Activated CD4-positive, alpha-beta T cell treated with anti-CD3 and anti-CD28 coated beads, Interleukin-2, Interleukin-4, amounts not matched to agents 100 ng/mL and 50 ng/mL, durations not matched to agents 16 hours and 8 hours (primary cell): ENCODE measurements at regions not wholly inside any gene's neighbourhood (a gene's known extent, or its start where the extent isn't known, plus 50 kb on each side); places are given as distances from the start of the nearest gene placed in this dataset.
"Not testable (repeated sequence)": the region's sequence is repeated elsewhere in the genome, so short reads cannot be mapped to it uniquely, and the experiment has no call there.

Source experiments
- DNase-seq: peaks from one replicate; pipeline ENCODE4 v3.0.0-alpha.2; 2020; ENCODE audit warnings: low spot score

DNA sequence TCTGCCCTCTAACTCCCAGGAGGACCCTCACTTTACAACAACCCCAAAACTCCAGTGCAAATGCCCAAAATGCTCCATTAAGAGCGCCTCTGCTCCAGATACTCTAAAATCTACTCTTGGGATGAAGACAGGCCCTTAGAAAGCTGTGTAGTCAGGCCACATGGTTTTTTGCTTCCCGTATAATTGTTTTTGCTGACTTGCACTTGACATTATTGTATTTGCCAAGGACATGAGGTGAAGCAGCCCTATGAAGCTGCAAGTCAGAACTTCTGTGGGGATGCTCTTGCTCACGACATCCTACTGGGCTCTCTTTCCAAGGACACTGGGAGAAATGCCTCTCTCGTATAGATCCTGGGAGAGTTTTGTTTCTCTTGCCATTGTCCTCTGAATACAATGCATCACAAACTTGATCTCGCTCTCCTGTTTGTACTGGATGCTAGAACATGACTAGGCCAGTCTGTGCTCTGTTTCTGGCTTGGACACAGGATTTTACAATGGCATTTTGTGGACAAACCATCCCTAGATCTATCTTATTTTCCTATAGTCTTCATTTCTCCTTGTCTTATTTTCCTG lies 177.2 kb upstream of the DTNBP1 start:
- no peak for DNase-seq

DNA sequence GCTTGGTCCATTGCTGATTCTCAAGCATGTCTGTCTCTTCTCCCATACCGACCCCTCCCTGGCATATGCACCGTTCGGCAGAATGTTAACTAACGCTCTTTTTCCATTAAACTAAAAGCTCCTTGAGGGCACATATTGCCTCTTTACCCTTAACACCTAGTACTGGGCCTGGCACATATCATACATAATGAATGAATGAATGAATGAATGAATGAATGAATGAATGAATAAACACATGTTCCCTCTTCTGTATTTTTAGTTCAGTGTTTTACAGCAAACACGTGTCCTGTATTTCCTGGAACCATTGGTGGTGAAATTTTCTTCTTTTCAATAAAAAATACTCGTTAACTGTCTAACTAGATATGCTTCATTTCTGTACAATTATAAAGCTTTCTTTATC lies 174.4 kb upstream of the DTNBP1 start:
- no peak for DNase-seq

DNA sequence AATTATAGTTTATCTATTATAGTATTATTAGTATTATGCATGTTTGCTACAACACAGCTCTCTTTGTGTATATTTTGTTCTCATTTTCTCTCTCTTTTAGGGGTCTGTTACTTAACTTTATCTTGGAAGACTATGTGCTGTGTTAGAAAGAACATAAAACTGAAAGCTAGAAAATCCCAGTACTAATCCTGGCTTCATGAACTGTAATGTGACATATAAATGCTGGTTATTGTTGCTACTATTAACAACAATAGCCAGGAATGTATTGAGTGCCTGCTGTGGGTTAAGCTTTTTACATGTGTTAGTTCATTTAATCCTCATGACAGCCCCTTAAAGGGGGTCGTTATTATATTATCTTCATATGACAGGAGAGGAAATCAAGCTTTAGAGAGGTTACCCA lies 170.0 kb upstream of the DTNBP1 start:
- no peak for DNase-seq

DNA sequence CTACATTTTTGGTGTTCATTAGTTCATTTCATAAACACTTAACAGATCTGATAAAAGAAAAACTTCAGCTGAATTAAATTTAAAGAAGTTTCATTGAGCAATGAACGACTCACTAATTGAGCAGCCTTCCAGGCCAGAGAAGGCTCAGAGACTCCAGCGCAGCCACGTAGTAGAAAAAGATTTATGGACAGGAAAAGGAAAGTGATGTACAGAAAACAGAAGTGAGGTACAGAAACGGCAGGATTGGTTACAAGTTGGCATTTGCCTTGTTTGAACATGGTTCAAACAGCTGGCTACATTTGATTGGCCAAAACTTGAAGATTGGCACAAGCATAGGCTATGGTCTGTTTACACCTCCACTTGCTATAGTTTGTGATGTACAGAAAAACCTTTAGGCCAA lies 166.3 kb upstream of the DTNBP1 start:
- no peak for DNase-seq

DNA sequence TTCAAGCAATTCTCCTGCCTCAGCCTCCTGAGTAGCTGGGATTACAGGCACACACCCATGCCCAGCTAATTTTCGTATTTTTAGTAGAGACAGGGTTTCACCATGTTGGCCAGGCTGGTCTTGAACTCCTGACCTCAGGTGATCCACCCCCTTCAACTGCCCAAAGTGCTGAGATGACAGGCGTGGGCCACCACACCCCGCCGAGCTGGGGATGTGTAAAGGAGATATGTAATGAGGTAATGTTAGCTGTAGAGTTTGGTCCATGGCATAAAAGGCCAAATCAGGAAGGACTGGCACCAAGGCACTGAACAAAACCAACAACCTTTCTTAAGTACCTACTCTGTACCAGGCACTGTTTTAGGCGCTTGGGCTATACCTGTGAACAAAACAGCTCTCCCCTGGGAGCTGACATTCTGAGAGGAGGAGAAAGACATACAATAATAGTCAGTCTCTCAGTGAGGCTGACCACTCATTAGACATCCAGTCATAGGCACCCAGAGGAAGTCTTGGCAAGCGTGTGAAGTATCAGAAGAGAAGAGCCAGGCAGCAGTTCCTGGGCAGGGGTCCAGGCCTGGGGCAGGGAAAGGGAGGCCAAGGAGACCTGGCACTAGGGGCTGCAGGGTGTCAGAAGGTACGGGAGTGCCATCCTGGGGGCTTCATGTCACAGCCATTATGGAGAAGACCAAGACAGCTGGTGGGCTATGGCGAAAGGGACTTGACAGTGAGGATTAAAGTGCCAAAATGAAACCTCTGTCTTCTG lies 164.8 kb upstream of the DTNBP1 start:
- DNase-seq: no peak

DNA sequence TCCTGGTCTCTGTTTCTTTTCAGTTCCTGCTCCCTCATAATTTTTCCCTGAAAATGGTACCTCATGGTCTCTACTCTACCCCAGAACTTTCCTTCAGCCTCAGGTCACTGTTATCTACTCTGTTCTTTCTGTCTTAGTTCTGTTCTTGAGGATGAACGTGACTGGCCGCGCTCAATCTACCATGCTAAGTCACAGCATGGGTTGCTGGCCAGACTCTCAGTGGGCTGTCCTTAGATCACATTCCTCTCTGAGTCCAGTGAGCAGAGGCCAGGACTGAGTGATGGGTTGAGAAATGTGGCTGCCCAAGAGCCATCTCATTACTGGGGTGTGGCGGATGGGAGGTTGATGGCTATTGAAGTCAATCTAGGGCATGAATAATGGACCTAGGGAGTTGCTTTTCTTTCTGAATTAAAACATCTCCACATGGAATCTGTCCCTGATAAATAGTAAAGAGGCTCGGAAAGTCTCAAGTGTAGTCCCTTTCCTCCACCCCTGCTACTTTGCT lies 164.0 kb upstream of the DTNBP1 start:
- no peak for DNase-seq

DNA sequence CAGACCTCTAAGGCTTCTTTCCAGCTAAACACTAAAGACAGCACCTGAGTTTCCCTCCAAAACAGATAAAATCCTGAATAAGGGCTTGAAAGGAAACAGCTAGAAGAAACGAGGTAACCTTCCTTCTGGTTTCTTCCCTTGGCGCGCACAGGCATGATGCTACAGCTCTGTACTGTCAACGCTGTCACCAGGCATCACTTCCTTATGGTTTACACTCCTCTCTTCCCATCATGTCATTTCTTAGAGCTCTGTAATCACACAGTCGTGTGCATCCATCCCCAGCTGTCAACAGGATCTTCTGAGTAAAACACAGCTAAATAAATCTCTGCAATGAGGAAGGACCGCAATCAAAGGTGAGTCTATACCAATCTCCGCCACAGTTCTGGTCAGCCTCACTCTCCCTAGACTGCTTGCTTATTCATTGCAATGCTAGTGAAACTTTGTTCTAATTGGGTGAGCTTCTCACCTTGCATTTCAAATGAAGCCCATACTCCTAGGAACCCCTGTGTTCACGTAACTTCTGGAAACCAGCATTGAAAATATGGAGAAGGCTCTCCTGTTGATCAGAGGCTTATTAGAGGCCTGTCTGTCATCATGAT lies 162.6 kb upstream of the DTNBP1 start:
- no peak for DNase-seq

DNA sequence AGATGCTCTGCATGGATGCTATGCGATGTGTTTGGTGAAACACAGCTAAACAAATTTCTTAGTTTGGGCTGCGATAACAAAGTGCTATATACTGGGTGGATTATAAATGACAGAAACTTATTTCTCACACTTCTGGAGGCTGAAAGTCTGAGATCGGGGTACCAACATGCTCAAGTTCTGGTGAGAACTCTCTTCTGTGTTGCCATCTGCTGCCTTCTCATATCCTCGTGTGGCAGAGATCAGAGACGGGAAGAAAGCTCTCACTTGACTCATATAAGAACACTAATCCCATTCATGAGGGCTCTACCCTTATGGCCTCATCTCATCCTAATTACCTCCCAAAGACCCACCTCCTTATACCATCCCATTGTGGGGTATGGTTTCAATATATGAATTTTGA lies 162.0 kb upstream of the DTNBP1 start:
- DNase-seq: no peak

DNA sequence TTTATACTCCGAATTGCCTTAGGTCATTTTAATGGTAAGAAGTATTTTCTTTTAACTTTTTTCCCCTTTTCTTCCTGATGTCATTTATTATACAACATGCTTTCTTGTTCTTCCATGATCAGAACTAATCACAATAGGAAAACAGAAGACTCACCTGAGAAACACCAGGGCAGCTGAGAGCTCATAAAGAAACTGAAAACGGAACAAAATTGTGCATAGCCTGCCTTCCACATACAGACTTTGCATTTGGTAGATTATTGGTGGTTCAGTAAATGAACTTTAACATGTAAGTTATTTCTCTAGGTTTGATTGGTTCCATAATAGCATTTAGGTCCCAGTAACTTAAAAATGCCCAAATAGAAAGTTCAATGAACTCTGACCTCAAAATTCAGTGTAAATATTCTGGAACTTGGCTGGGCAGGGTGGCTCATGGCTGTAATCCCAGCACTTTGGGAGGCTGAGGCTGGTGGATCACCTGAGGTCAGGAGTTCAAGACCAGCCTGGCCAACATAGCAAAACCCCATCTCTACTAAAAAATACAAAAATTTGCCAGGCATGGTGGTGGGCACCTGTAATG lies 161.1 kb upstream of the DTNBP1 start:
- no peak for DNase-seq

DNA sequence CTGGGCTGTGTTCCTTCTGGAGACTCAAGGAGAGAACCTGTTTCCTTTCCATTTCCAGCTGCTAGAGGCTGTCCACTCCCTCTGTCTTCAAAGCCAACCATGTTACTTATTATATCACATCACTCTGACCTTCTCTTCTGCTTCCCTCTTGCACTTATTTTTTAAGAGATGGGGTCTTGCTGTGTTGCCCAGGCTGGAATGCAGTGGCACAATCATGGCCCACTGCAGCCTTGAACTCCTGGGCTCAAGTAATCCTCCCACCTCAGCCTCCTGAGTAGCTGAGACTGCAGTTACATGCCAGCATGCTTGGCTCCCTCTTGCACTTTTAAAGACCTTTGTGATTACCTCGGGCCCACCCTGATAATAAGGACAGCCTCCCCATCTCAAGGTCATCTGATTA lies 160.0 kb upstream of the DTNBP1 start:
- DNase-seq: no peak

DNA sequence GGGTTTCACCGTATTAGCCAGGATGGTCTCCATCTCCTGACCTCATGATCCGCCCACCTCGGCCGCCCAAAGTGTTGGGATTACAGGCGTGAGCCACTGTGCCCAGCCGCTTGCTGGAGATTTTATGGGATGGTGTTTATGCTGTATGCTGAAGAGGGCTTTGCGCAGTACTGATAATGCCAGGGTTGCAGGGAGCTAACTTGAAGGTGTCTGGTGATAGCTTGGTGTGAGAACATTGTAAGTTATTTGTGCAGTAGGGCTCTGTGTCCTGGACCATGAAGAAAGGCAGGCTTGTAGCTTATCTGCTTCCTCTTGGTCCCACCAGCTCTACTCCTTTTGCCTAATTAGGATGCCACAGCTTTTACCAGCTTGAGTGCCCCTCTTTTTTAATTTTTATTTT lies 157.0 kb upstream of the DTNBP1 start:
- DNase-seq: no peak

DNA sequence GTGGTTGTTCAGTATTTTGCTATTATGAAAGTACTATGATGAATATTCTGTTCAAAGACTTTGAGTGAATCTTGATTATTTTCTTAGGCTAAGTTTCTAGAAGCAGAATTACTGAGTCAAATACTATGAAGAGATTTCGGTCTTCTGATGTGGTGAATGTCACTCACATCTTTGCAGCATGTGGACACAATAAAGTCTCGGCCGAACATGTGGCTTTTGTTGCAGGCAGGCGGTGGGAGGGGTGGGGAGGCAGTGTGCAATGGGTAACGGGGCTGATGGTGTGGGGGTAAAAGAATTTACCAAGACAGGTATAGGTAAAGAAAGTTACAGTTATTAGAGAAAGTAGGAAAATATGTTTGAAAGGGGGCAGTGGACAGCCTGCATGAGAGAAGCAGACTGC lies 156.4 kb upstream of the DTNBP1 start:
- no peak for DNase-seq

DNA sequence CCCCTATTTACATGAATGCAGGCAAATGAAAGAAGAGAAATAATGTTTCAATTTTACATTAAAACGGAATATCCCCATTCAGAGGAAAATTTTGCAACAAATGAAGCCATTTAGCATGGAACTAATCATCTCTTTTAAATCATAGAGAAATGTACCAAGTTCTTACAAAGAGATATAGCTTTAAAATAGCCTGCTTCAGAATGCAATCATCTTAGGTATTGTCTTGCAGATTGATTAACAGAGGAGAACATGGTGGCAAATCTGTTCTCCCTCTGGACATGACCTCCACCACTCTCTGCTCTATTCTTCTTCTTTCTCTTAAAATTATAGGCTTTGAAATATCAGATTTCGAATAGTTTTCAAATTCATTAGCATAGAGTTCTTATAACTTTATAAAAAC lies 155.7 kb upstream of the DTNBP1 start:
- DNase-seq: no peak

DNA sequence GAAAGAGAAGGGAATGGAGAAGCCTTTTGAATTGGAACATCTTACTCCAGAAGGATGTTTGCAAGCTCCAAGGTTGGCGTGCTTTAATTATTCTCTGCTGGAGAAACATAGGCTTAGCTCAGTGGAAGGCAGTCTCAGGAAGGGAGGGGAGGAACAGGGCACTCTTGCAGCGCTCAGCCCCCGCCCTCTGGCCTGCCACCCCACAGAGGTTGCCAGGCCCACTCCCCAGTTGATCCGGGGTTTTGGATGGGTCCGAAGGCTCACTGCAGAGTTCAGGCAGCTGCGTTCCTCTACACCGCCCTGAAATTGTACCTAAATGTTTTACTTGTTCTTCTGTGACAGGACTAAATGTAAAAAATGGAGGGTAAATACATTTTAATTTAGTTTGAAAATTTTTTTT lies 155.2 kb upstream of the DTNBP1 start:
- no peak for DNase-seq

DNA sequence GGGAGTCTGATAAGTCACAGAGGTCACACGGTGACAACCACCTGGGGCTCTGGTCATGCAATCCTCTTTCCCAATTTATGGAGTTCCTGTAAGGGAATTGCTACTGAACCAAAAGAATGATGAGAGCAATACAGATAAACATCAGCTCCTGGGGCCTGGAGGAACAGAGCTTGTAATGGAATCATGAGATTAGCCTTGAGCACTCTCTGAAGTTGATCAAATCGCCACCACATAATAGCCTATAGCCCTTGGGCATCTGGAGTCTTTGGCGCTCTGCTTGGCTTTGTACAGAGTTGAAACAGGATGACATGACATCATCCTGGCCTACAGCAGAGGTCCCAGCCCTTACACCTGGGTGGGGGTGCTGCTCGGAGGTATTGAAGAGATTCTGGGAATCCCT lies 154.3 kb upstream of the DTNBP1 start:
- DNase-seq: no peak

DNA sequence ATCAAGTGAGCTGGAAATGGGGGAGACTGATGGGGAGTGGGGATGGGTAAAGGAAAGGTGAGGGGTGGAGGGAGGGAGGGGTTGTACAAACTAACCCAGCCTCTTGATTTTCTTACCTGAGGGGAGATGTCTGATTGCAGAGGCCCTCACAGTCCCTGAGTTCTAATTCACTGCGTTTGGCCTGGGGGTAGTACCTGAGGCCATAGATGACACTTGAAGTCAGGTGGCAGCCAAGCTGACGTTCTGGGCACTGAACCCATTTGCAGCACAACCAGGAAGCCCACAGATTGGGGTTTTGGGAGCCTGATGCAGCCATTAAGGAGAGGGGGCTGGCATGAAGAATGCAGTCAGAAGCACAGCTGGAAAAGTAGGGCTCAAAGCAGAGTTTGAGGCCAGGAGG lies 153.8 kb upstream of the DTNBP1 start:
- no peak for DNase-seq

DNA sequence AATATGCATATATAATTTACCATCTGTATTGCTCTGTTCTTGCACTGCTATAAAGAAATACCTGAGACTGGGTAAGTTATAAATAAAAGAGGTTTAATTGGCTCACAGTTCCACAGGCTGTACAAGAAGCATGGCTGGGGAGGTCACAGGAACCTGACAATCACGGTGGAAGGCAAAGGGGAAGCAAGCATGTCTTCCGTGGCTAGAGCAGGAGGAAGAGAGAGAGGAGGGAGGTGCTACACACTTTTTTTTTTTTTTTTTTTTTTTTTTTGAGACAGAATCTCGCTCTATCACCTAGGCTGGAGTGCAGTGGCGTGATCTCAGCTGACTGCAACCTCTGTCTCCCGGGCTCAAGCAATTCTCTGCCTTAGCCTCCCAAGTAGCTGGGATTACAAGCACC lies 150.9 kb upstream of the DTNBP1 start:
- DNase-seq: not testable (repeated sequence)

DNA sequence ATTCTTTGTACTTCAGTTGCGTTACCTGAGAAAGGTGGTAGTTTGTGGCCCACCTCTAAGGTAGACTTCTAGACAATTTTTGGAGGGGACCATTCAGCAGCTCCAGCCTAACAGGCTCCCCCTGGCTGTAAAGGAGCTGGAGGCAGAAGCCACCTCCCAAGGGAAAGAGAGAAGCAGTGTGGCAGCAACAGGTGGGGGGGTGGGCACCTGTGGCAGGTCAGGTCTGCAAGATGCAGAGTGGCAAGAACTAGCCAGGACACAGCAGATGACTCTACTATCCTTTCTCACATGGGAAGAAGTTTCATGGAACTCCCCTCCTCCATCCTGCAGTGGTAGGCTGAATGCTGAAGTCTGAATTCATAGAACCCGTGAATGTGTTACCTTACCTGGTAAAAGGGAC lies 148.3 kb upstream of the DTNBP1 start:
- DNase-seq: no peak

DNA sequence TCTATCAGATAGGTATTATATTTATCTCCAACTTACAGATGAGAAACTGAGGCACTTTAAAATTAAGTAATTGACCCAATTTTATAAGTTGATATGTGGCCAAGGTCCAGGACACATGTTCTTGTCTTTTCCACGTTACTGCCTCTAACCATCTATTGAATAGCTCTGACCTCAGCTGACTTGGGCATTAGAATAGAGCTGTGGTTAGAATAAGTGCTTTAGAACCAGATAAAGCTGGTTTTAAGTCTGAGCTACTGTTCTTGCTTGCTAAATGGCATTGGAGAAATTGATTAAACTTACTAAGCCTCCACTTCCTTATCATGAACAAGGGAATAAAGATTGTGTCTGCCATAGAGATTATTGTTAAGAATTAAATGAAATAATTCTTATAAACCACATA lies 147.8 kb upstream of the DTNBP1 start:
- DNase-seq: no peak

DNA sequence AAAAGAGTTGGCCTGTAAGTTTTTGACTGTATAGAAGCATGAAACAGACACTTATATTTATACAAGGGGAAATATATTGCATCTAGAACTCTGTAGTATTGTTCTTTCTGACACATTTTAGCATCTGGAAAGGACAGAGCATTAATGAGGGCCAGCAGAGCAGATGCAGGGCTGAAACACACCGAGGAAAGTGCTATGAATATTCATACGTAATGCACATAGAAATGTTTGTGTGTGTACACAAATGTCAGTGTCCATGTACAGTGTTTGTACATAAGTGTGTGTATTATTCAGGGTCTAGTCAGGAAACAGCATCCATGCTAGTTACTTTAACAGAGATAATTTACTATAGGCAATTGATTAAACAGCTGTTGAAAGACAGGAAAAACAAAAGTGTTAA lies 146.5 kb upstream of the DTNBP1 start:
- no peak for DNase-seq

DNA sequence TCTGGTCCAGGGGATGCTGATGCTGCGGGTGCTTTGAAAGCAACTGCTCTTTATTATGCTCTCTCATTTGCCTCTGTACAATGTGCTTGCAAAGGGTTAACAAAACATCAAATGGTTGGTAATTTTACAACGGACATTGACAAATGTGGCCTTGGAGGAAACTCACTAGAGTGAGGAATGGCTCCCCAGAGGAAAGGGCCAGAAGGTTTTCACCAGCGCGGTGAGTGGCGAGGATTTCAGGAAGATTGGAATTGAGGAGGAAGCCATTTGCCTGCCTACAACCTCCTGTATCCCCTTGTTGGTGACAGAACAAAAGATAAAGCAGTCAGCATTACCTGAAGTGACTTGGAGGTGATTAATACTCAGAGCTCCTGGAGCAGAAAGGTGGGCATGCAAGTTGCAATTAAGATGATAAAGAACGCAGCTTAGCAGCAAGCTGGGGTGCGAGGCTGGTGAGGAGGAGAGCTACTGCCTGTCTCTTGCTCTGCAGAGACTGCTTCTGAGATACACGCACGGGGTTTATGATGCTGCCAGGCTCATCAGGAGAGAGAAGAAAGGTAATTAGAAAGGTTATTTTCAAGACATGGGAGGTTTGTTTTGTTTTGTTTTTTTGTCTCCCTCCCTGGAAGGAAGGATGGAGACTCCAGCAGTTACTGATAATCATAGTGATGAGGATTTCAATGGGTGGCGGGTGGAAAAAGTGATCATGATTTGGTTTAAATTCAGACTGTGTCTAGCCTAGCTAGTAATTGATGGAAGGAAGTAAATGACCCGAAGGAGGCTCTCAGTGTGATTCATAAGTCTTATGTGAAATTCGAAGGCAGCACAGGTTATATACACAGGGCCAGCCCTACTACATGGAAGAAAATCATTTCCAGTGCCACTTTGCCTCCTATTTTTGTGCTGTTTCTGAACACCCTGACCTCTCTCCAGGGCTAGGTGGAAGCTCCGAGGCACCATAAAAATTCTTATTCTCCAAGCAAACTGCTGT lies 141.6 kb upstream of the DTNBP1 start:
- no peak for DNase-seq

DNA sequence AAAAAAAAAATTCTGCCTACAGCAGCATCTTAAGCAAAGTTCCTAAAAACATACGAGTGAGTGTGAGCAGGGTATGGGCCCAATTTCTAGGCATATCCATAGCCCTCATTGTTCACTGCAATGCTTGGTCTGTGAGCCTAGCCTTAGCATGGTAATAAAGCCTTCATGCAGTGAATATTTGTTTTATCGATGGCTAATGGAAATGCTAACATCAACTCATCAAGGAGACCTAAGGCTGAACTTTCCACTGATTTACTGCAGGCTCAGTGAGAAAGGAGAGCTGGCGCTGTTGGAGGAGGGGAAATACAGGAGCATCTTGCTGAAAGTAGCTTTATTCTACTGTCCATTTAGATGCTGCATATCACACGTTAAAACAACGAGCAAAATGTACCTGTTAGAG lies 139.6 kb upstream of the DTNBP1 start:
- DNase-seq: no peak
